ENCODE measurements at regions not wholly inside any gene's neighbourhood (a gene's known extent, or its start where the extent isn't known, plus 50 kb on each side); places are given as distances from the start of the nearest gene placed in this dataset.

DNA sequence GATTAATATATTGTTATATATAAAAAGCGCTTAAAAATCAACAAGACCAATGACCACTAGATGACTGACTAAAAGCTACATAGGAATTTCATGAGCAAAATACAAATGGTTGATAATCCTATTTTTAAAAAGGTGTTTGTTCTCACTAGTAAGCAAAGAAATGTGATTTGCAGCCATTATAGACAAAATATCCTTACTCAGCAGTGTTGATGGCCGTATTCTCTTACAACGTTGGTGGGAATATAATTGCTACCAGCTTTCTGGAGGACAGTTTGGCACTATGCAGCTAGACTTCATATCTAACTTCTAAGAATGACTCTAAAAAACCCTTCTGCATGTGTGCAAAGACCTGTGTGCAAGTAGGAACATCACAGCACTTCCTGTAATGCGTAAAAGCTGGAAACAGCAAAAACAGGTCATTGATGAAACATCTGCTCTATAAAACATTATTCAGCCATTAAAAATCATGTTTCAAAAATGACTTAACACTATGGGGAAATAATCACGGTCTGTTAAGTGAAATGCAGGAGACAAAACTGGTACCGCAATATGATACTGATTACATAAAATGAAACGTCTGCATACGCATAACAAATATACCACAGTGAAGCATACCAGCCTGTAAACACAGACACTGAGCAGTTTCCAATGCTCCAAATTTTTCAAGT, 70.1 kb upstream of the LINC01488 start:
- Mint-ChIP-seq H3K9me3 (peaks cover 0 to 4% (median 0%) of the 10 kb centered on the region in 3 donors), H3K27ac (no peak overlapping the region), H3K4me3 (no peak overlapping the region), H3K36me3 (no peaks in the 10 kb centered on the region), H3K27me3 (peaks cover 3 to 15% of the 10 kb centered on the region in 2 donors), H3K4me1 (peaks cover 11 to 18% (median 12%) of the 10 kb centered on the region in 3 donors)
- peaks cover 0 to 26% of the 10 kb centered on the region in 2 experiments for H3K27me3 ChIP-seq (replicated peaks in 1 of 2; ENCODE audit: control insufficient read depth in 2 of 2, extremely low read depth in 1 of 2, insufficient read depth in 2 of 2, low read length in 1 of 2)
- H3K27ac ChIP-seq (ENCODE audit: low read length) = no peak overlapping the region
- POLR2A ChIA-PET = no interaction called here
- H3K4me3 ChIP-seq (ENCODE audit: control insufficient read depth in 1 of 2, extremely low read depth in 1 of 2, low read length in 1 of 2) = no peak overlapping the region
- H3K9me3 ChIP-seq = no peaks in the 10 kb centered on the region
- no peaks in the 10 kb centered on the region for H3K36me3 ChIP-seq (ENCODE audit: control insufficient read depth in 2 of 2, extremely low read depth in 1 of 2, insufficient read depth in 1 of 2, low read length in 1 of 2)
- H3K4me1 ChIP-seq (ENCODE audit: control insufficient read depth in 1 of 2, extremely low read depth in 1 of 2, insufficient read depth in 2 of 2, low read length in 2 of 2) = peaks cover 10 to 27% of the 10 kb centered on the region in 2 experiments
- CTCF ChIA-PET = no interaction called here
- no peak for DNase-seq
- no CpG with 5 or more reads among the region's 8 CpGs for WGBS (ENCODE audit: insufficient coverage)
- no peak for ATAC-seq (replicated peaks in 1 of 4)

DNA sequence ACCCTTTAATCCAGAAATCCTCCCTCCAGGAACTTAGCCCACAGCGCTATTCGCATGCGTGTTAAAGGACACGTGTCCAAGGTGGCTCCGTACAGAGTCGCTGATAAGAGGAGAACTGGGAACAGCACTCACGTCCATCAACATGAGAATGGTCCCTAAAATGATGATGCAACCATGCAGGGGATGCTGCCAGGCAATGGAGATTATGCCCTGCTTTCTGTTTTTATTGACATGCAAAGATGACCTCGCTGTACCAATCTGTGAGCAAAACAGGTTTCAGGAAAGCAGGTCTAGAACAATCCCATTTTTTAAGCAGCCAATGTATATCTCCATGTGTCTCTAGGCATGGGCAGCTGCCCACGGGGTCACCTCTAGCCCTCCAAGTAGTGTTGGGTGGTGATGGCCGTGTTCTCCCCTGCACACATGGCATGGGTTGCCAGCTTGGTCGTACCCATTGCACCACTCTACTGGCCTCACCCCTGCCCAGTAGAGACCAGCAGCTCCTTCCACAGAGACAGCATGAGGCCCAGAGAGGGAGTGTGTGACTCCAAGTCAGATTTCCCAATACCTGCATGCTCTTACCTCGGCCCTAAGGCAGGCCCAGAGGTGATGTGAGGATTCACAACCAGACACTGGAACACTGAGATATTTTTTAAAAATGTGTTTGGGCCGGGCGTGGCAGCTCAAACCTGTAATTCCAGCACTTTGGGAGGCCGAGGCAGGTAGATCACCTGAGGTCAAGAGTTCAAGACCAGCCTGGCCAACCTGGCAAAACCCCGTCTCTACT, 68.3 kb upstream of the LINC01488 start:
- 92% methylated on average over 12 of the region's 16 CpGs for WGBS (ENCODE audit: insufficient coverage)
- no peaks in the 10 kb centered on the region for H3K36me3 Mint-ChIP-seq
- Histone ChIP-seq H3K27me3 (replicated peaks in 1 of 2; ENCODE audit: control insufficient read depth in 2 of 2, extremely low read depth in 1 of 2, insufficient read depth in 2 of 2, low read length in 1 of 2) (peaks cover 0 to 32% of the 10 kb centered on the region in 2 experiments), H3K4me3 (ENCODE audit: control insufficient read depth in 1 of 2, extremely low read depth in 1 of 2, low read length in 1 of 2) (no peak overlapping the region), H3K27ac (ENCODE audit: low read length) (no peak overlapping the region), H3K36me3 (ENCODE audit: control insufficient read depth in 2 of 2, extremely low read depth in 1 of 2, insufficient read depth in 1 of 2, low read length in 1 of 2) (no peaks in the 10 kb centered on the region), H3K4me1 (ENCODE audit: control insufficient read depth in 1 of 2, extremely low read depth in 1 of 2, insufficient read depth in 2 of 2, low read length in 2 of 2) (peaks cover 10 to 28% of the 10 kb centered on the region in 2 experiments), H3K9me3 (no peaks in the 10 kb centered on the region)
- H3K27me3 Mint-ChIP-seq = peaks cover 3 to 15% of the 10 kb centered on the region in 2 donors
- H3K27ac Mint-ChIP-seq = no peak overlapping the region
- ATAC-seq (replicated peaks in 1 of 4) = no peak
- peaks cover 11 to 18% (median 12%) of the 10 kb centered on the region in 3 donors for H3K4me1 Mint-ChIP-seq
- no peak for DNase-seq
- ChIA-PET POLR2A (no interaction called here), CTCF (no interaction called here)
- peaks cover 0 to 4% (median 0%) of the 10 kb centered on the region in 3 donors for H3K9me3 Mint-ChIP-seq
- no peak overlapping the region for H3K4me3 Mint-ChIP-seq

DNA sequence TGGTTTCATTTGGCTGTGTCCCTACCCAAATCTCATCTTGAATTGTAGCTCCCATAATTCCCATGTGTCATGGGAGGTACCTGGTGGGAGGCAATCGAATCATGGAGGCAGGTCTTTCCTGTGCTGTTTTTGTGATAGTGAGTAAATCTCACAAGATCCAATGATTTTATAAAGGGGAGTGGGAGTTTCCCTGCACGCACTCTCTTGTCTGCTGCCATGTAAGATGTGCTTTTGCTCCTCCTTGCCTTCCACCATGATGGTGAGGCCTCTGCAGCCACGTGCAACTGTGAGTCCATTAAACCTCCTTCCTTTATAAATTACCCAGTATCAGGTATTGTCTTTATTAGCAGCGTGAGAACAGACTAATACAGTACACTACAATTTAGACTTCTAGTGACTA, 67.5 kb upstream of the LINC01488 start:
- Histone ChIP-seq H3K27me3 (replicated peaks in 1 of 2; ENCODE audit: control insufficient read depth in 2 of 2, extremely low read depth in 1 of 2, insufficient read depth in 2 of 2, low read length in 1 of 2) (peaks cover 0 to 29% of the 10 kb centered on the region in 2 experiments), H3K4me3 (ENCODE audit: control insufficient read depth in 1 of 2, extremely low read depth in 1 of 2, low read length in 1 of 2) (no peak overlapping the region), H3K36me3 (ENCODE audit: control insufficient read depth in 2 of 2, extremely low read depth in 1 of 2, insufficient read depth in 1 of 2, low read length in 1 of 2) (no peaks in the 10 kb centered on the region), H3K9me3 (no peaks in the 10 kb centered on the region), H3K27ac (ENCODE audit: low read length) (no peak overlapping the region), H3K4me1 (ENCODE audit: control insufficient read depth in 1 of 2, extremely low read depth in 1 of 2, insufficient read depth in 2 of 2, low read length in 2 of 2) (peaks cover 10 to 28% of the 10 kb centered on the region in 2 experiments)
- H3K4me3 Mint-ChIP-seq = no peak overlapping the region
- ATAC-seq (replicated peaks in 1 of 4) (no peak), DNase-seq (no peak)
- no peak overlapping the region for H3K27ac Mint-ChIP-seq
- ChIA-PET CTCF (no interaction called here), POLR2A (no interaction called here)
- H3K27me3 Mint-ChIP-seq = peaks cover 0 to 12% of the 10 kb centered on the region in 2 donors
- no peaks in the 10 kb centered on the region for H3K36me3 Mint-ChIP-seq
- peaks cover 10 to 18% (median 11%) of the 10 kb centered on the region in 3 donors for H3K4me1 Mint-ChIP-seq
- 100% methylated on average over 1 of the region's 4 CpGs for WGBS (ENCODE audit: insufficient coverage)
- peaks cover 0 to 4% (median 0%) of the 10 kb centered on the region in 3 donors for H3K9me3 Mint-ChIP-seq

- ATAC-seq (replicated peaks in 1 of 4) (no peak), DNase-seq (no peak)
- Histone ChIP-seq H3K27me3 (replicated peaks in 1 of 2; ENCODE audit: control insufficient read depth in 2 of 2, extremely low read depth in 1 of 2, insufficient read depth in 2 of 2, low read length in 1 of 2) (peaks cover 0 to 24% of the 10 kb centered on the region in 2 experiments), H3K36me3 (ENCODE audit: control insufficient read depth in 2 of 2, extremely low read depth in 1 of 2, insufficient read depth in 1 of 2, low read length in 1 of 2) (no peaks in the 10 kb centered on the region), H3K4me3 (ENCODE audit: control insufficient read depth in 1 of 2, extremely low read depth in 1 of 2, low read length in 1 of 2) (no peak overlapping the region), H3K4me1 (ENCODE audit: control insufficient read depth in 1 of 2, extremely low read depth in 1 of 2, insufficient read depth in 2 of 2, low read length in 2 of 2) (peaks cover 7 to 22% of the 10 kb centered on the region in 2 experiments), H3K27ac (ENCODE audit: low read length) (no peak overlapping the region), H3K9me3 (no peaks in the 10 kb centered on the region)
- 78% methylated on average over 13 of the region's 14 CpGs for WGBS (ENCODE audit: insufficient coverage)
- POLR2A ChIA-PET = no interaction called here
- peaks cover 4 to 15% (median 8%) of the 10 kb centered on the region in 3 donors for H3K4me1 Mint-ChIP-seq
- H3K36me3 Mint-ChIP-seq = no peaks in the 10 kb centered on the region
- H3K27me3 Mint-ChIP-seq = peaks cover 0 to 9% of the 10 kb centered on the region in 2 donors
- no peak overlapping the region for H3K27ac Mint-ChIP-seq
- peaks cover 0 to 4% (median 0%) of the 10 kb centered on the region in 3 donors for H3K9me3 Mint-ChIP-seq
- CTCF ChIA-PET = no interaction called here
- no peak overlapping the region for H3K4me3 Mint-ChIP-seq
Observed at GRCh38 chr11:69414773-69415187, 66.7 kb upstream of the LINC01488 start.

GRCh38 chr11:69415411-69416142, 65.9 kb upstream of the LINC01488 start:
- H3K36me3 ChIP-seq (ENCODE audit: control insufficient read depth in 2 of 2, extremely low read depth in 1 of 2, insufficient read depth in 1 of 2, low read length in 1 of 2) = no peaks in the 10 kb centered on the region
- 61% methylated on average over 8 of the region's 12 CpGs for WGBS (ENCODE audit: insufficient coverage)
- CTCF ChIA-PET = no interaction called here
- peaks cover 0 to 20% of the 10 kb centered on the region in 2 experiments for H3K27me3 ChIP-seq (replicated peaks in 1 of 2; ENCODE audit: control insufficient read depth in 2 of 2, extremely low read depth in 1 of 2, insufficient read depth in 2 of 2, low read length in 1 of 2)
- H3K9me3 Mint-ChIP-seq = peaks cover 0 to 4% (median 0%) of the 10 kb centered on the region in 3 donors
- no peak overlapping the region for H3K4me3 Mint-ChIP-seq
- H3K4me1 Mint-ChIP-seq = peaks cover 0 to 8% (median 4%) of the 10 kb centered on the region in 3 donors
- no peak for DNase-seq
- no peak overlapping the region for H3K27ac Mint-ChIP-seq
- POLR2A ChIA-PET = no interaction called here
- peaks cover 0 to 5% of the 10 kb centered on the region in 2 donors for H3K27me3 Mint-ChIP-seq
- H3K9me3 ChIP-seq = no peaks in the 10 kb centered on the region
- no peak overlapping the region for H3K27ac ChIP-seq (ENCODE audit: low read length)
- no peak overlapping the region for H3K4me3 ChIP-seq (ENCODE audit: control insufficient read depth in 1 of 2, extremely low read depth in 1 of 2, low read length in 1 of 2)
- ATAC-seq (replicated peaks in 1 of 4) = no peak
- H3K4me1 ChIP-seq (ENCODE audit: control insufficient read depth in 1 of 2, extremely low read depth in 1 of 2, insufficient read depth in 2 of 2, low read length in 2 of 2) = peaks cover 2 to 15% of the 10 kb centered on the region in 2 experiments
- H3K36me3 Mint-ChIP-seq = no peaks in the 10 kb centered on the region

DNA sequence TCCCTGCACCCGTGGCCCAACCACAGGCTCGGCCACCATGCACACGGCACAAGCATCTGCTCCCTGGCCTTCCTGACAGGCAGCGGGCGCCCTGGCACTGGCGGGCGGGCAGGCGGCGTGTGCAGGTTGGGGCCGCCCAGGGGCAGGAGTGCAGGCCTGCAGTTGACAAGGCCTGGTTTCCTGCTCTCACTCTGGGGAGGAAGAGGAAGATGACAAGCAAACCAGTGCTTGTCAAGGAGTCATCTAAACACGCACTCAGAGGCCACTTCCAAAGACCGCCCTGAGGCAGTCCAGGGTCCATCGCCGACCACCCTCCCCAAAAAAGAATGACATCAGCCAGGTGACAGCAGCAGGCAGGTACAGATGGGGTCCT, 65.3 kb upstream of the LINC01488 start:
- DNase-seq = no peak
- H3K4me3 Mint-ChIP-seq = no peak overlapping the region
- H3K36me3 Mint-ChIP-seq = no peaks in the 10 kb centered on the region
- Histone ChIP-seq H3K36me3 (ENCODE audit: control insufficient read depth in 2 of 2, extremely low read depth in 1 of 2, insufficient read depth in 1 of 2, low read length in 1 of 2) (no peaks in the 10 kb centered on the region), H3K9me3 (no peaks in the 10 kb centered on the region), H3K4me1 (ENCODE audit: control insufficient read depth in 1 of 2, extremely low read depth in 1 of 2, insufficient read depth in 2 of 2, low read length in 2 of 2) (peaks cover 0 to 9% of the 10 kb centered on the region in 2 experiments), H3K27ac (ENCODE audit: low read length) (no peak overlapping the region), H3K4me3 (ENCODE audit: control insufficient read depth in 1 of 2, extremely low read depth in 1 of 2, low read length in 1 of 2) (no peak overlapping the region), H3K27me3 (replicated peaks in 1 of 2; ENCODE audit: control insufficient read depth in 2 of 2, extremely low read depth in 1 of 2, insufficient read depth in 2 of 2, low read length in 1 of 2) (peaks cover 0 to 19% of the 10 kb centered on the region in 2 experiments)
- H3K27ac Mint-ChIP-seq = no peak overlapping the region
- ATAC-seq (replicated peaks in 1 of 4) = no peak
- 66% methylated on average over 12 of the region's 14 CpGs for WGBS (ENCODE audit: insufficient coverage)
- peaks cover 0 to 4% (median 0%) of the 10 kb centered on the region in 3 donors for H3K9me3 Mint-ChIP-seq
- peaks cover 0 to 4% (median 4%) of the 10 kb centered on the region in 3 donors for H3K4me1 Mint-ChIP-seq
- ChIA-PET POLR2A (no interaction called here), CTCF (no interaction called here)
- H3K27me3 Mint-ChIP-seq = peaks cover 0 to 3% of the 10 kb centered on the region in 2 donors

Data from T-cell (primary cell).